HFF-Myc (cell line): ENCODE measurements at regions not wholly inside any gene's neighbourhood (a gene's known extent, or its start where the extent isn't known, plus 50 kb on each side); places are given as distances from the start of the nearest gene placed in this dataset.

ENCODE experiments used
- DNase-seq: peaks from one replicate; pipeline ENCODE4 v3.0.0-alpha.2; 2011; ENCODE audit warnings: low read depth; ENCODE audit errors: extremely low read depth
- H3K4me3 ChIP-seq: replicated peaks from 2 replicates; pipeline ENCODE4 v1.5.1; 2011; ENCODE audit warnings: low read depth, mild to moderate bottlenecking, control low read depth, low read length
- TF ChIP-seq, protein P1 (sequence below): IDR thresholded peaks from 2 replicates; pipeline ENCODE4 v1.5.1; 2012; ENCODE audit warnings: mild to moderate bottlenecking, low read depth, low read length, control low read depth; ENCODE audit errors: missing control alignments

DNA sequence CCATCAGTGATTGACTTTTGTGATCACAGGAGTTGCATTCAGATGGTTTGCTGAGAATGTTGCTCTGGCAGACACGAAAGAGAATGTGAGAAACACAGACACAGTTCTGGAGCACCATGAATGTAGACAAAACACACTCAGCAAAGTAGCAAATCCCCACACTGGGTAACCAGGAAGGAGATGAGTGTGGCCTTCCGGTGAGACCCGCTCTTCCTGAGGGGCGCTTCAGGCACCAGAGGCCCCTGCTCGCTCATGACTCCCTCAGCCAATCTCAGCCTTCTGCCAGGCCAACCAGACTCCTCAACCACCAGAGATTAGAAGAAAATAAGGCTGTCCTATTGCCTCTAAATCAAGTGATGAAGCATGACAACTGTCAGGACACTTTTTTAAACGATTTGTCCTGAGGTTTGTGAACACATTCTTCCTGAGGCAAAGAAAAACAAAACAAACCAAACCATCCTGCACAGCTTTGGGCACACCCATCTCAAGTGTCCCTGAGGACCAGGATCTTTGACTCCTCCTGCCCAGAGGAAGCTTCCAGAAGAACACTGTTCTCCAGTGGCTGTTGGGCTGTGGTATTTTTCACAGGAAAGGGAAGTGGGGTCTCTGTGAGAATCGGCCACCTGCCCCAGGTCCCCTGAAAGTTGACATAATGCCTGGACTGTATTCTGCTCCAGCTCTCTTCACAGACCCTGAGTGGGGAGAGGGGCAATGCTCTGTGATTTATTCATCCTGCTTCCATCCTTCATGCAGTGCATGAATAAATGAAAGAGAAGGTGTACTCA, 152.8 kb downstream of the BCL11A start:
- TF ChIP-seq, protein P1, sequence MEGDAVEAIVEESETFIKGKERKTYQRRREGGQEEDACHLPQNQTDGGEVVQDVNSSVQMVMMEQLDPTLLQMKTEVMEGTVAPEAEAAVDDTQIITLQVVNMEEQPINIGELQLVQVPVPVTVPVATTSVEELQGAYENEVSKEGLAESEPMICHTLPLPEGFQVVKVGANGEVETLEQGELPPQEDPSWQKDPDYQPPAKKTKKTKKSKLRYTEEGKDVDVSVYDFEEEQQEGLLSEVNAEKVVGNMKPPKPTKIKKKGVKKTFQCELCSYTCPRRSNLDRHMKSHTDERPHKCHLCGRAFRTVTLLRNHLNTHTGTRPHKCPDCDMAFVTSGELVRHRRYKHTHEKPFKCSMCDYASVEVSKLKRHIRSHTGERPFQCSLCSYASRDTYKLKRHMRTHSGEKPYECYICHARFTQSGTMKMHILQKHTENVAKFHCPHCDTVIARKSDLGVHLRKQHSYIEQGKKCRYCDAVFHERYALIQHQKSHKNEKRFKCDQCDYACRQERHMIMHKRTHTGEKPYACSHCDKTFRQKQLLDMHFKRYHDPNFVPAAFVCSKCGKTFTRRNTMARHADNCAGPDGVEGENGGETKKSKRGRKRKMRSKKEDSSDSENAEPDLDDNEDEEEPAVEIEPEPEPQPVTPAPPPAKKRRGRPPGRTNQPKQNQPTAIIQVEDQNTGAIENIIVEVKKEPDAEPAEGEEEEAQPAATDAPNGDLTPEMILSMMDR = no peak

DNA sequence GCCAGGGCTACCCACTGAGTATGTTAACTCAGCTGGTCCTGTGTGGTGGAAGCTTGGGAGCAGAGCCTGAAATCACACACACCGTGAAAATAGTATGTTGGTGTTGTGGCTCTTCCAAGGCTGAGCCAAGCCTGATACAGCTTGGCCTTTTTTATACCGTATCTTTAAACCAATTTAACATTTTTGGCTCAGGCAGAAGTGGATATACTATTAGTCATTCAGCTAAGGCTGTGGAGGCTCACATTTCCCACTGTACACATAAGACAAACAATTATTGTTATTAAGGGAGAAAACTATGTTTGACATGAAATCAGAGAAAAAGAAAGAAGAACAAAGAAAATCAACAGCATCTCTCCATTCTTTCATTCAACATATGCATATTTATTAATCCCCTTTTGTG, 159.0 kb downstream of the BCL11A start:
- H3K4me3 ChIP-seq = no peak overlapping the region
- no peak for DNase-seq
- TF ChIP-seq, protein P1 = no peak

More for the DNA sequence above, 152.8 kb downstream of the BCL11A start:
- no peak for DNase-seq
- H3K4me3 ChIP-seq = no peak overlapping the region

DNA sequence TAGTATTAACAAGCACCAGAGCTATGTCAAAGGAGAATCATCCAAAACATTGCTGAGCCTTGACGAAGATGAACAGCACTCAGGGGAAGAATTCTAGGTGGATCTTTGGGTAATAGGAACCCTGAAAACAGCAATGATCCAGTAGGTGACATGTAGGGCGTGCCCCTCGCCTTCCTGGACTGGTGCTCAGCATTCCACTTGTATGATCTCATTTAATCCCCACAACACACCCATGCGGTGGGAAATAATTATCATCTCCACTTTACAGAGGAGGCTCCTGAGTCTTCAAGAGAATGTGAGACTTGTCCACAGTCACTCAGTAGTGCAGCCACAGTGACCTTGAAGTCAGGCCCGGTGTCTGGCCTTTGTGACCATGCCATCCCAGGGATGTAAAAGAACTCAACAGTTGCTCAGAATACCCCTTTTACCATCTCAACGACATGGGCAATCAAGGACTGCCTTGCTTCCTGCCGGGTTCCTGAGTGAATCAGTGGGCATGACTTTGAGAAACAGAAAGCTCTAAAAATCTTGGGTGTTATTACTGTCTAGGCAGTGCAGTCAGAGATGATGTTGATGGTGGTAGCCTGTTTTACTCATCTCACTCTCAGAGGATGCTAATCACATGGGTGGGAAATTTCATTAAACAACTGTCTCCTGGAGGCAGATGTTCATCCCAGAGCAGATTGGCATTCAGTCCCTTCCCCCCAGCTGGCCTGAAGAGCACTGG, 161.6 kb downstream of the BCL11A start:
- TF ChIP-seq, protein P1 = no peak
- no peak overlapping the region for H3K4me3 ChIP-seq
- no peak for DNase-seq

DNA sequence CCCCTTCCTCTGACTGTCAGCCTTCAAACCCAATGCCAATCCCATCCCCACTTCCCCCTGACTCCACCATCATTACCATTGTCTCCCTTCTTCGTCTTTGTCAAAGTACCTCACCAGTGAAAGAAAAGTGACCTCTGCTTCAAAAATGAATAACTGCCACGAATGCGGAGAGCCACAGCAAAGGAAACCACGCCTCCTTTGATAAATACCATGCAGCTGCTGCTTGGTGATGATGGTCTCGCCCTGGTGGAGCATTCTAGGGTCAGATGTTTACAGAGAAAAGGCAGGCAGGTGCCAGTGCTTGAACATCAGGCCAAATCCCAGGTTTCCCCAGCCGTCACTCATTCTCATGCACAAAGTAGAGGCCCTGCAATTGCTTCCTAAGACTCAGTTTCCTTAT, 162.2 kb downstream of the BCL11A start:
- no peak overlapping the region for H3K4me3 ChIP-seq
- TF ChIP-seq, protein P1 = no peak
- DNase-seq = no peak

DNA sequence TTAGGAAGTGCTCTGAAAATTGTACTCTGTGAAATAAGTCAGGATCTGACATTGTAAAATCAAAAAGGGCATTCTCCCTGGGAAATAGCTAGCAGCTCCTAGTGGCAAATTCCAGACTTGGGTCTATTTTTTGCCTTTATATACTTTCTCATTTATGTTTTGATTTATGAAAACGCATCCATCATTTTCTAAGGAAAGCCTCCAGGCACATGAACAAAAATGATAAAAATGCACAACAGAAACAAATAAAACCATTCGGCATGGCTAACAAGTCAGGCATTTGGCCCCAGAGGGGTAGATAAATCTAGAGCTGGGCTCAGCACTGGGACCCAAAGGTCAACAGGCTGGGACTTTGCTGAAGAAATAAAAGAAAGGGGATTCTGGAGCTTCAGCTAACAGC, 167.0 kb downstream of the BCL11A start:
- DNase-seq = no peak
- H3K4me3 ChIP-seq = no peak overlapping the region
- TF ChIP-seq, protein P1 = no peak

DNA sequence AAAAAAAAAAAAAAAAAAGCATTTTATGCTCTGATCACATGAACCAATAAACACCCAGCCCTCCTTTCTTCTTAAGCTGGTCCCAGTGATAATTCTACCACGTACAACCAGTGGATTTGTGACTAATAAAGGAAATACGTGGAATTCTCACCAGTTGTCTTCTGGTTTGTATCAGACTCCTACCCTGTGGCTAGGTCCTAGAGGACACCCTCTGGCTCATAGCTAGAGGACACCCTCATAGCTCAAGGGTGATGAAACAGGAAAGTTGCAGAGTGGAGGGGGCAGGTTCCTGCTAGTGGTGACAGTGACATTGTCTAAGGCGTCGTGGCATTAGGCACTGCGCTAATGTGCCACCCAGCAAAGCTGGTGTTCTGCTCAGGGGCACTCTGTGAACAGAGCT, 167.8 kb downstream of the BCL11A start:
- TF ChIP-seq, protein P1 = no peak
- no peak overlapping the region for H3K4me3 ChIP-seq
- no peak for DNase-seq
